IMR-90 (cell line): ENCODE measurements at regions not wholly inside any gene's neighbourhood (a gene's known extent, or its start where the extent isn't known, plus 50 kb on each side); places are given as distances from the start of the nearest gene placed in this dataset.

Source experiments
- ATAC-seq: fragments of 200-7000 bp; cut with Tn5 transposase; 2 replicates; pipeline ENCODE4 v1.9.1; 2020; ENCODE audit warnings: low read depth, mild to moderate bottlenecking, moderate library complexity
- BruUV-seq: library from RNA; stranded (reverse); fragments of 400-500 nt; replicated peaks from 2 replicates; lab custom pipeline; 2021; lab: Mats Ljungman, UMichigan
- CTCF ChIA-PET: fragments of 300-600 bp; formaldehyde crosslinking; extraction: SDS; loops from one replicate; lab custom pipeline; 2021; ENCODE audit warnings: antibody characterized with exemption; lab: Yijun Ruan, JAX
- POLR2A ChIA-PET: fragments of 300-600 bp; sonication (Branson Sonifier 250); formaldehyde crosslinking; loops from one replicate; lab custom pipeline; 2022; ENCODE audit warnings: antibody characterized with exemption; ENCODE audit not compliant: unreplicated experiment; lab: Charles Lee
- DNase-seq: peaks from one replicate; pipeline ENCODE4 v3.0.0; 2013
- H2AFZ ChIP-seq: replicated peaks from 2 replicates; pipeline ENCODE3; 2013; ENCODE audit warnings: low read length, mild to moderate bottlenecking; ENCODE audit not compliant: poor library complexity
- H2AK5ac ChIP-seq: 2 replicates; pipeline ENCODE4 v1.6.1; 2013; ENCODE audit warnings: low read depth, low read length, inconsistent platforms
- H2AK9ac ChIP-seq: replicated peaks from 2 replicates; pipeline ENCODE3; 2013; ENCODE audit warnings: mild to moderate bottlenecking, low read depth, low read length, moderate library complexity; ENCODE audit not compliant: poor library complexity
- H2BK120ac ChIP-seq: 2 replicates; pipeline ENCODE4 v1.6.1; 2013; ENCODE audit warnings: low read depth, low read length, inconsistent platforms
- H2BK15ac ChIP-seq: 3 replicates; pipeline ENCODE4 v1.6.1; 2013; ENCODE audit warnings: low read depth, low read length, inconsistent platforms
- H2BK20ac ChIP-seq: 2 replicates; pipeline ENCODE4 v1.6.1; 2013; ENCODE audit warnings: low read depth, mild to moderate bottlenecking, inconsistent platforms, low read length, moderate library complexity
- H2BK5ac ChIP-seq: 2 replicates; pipeline ENCODE4 v1.6.1; 2013; ENCODE audit warnings: mild to moderate bottlenecking, low read depth, low read length, inconsistent platforms; ENCODE audit not compliant: poor library complexity, severe bottlenecking
- H3K14ac ChIP-seq: replicated peaks from 2 replicates; pipeline ENCODE4 v1.6.1; 2013; ENCODE audit warnings: low read depth, low read length, inconsistent platforms
- H3K18ac ChIP-seq: 2 replicates; pipeline ENCODE4 v1.6.1; 2013; ENCODE audit warnings: low read depth, low read length, control low read depth
- H3K23ac ChIP-seq: 2 replicates; pipeline ENCODE4 v1.6.1; 2013; ENCODE audit warnings: low read depth, low read length, inconsistent platforms
- H3K27ac ChIP-seq: 2 replicates; pipeline ENCODE4 v1.5.1; 2013; ENCODE audit warnings: mild to moderate bottlenecking, control low read depth, low read length; ENCODE audit not compliant: insufficient read depth
- H3K27me3 ChIP-seq: 2 replicates; pipeline ENCODE4 v1.6.1; 2013; ENCODE audit warnings: low read length; ENCODE audit not compliant: control insufficient read depth, insufficient read depth
- H3K36me3 ChIP-seq: 2 replicates; pipeline ENCODE4 v1.6.1; 2013; ENCODE audit warnings: low read length, mixed read lengths; ENCODE audit not compliant: control insufficient read depth, insufficient read depth
- H3K4ac ChIP-seq: 2 replicates; pipeline ENCODE4 v1.6.1; 2013; ENCODE audit warnings: low read depth, low read length, inconsistent platforms
- H3K4me1 ChIP-seq: 2 replicates; pipeline ENCODE4 v1.6.1; 2013; ENCODE audit warnings: low read length, mixed read lengths; ENCODE audit not compliant: control insufficient read depth, insufficient read depth
- H3K4me2 ChIP-seq: 2 replicates; pipeline ENCODE4 v1.6.1; 2013; ENCODE audit warnings: low read depth, mild to moderate bottlenecking, control low read depth, low read length, moderate library complexity
- H3K4me3 ChIP-seq: 2 replicates; pipeline ENCODE4 v1.5.1; 2013; ENCODE audit warnings: low read depth, mild to moderate bottlenecking, control low read depth, low read length, moderate library complexity; ENCODE audit not compliant: insufficient read depth
- H3K56ac ChIP-seq: 2 replicates; pipeline ENCODE4 v1.6.1; 2013; ENCODE audit warnings: low read length, inconsistent platforms; ENCODE audit not compliant: insufficient read depth; ENCODE audit errors: extremely low read depth
- H3K79me1 ChIP-seq, 2 experiments: 2 replicates each; pipeline ENCODE4 v1.6.1; 2013; ENCODE audit warnings: low read length in 2 of 2, inconsistent platforms in 1 of 2, low read depth in 1 of 2
- H3K9ac ChIP-seq: 2 replicates; pipeline ENCODE4 v1.6.1; 2013; ENCODE audit warnings: low read depth, low read length, control low read depth
- H3K9me1 ChIP-seq: 2 replicates; pipeline ENCODE4 v1.6.1; 2013; ENCODE audit warnings: low read length, inconsistent platforms; ENCODE audit not compliant: insufficient read depth
- H3K9me3 ChIP-seq: 2 replicates; pipeline ENCODE4 v1.6.1; 2013; ENCODE audit warnings: low read length; ENCODE audit not compliant: control insufficient read depth, insufficient read depth
- H4K20me1 ChIP-seq: 2 replicates; pipeline ENCODE4 v1.6.1; 2013; ENCODE audit warnings: low read length, inconsistent platforms; ENCODE audit not compliant: insufficient read depth
- H4K5ac ChIP-seq: 2 replicates; pipeline ENCODE4 v1.6.1; 2013; ENCODE audit warnings: mild to moderate bottlenecking, low read depth, low read length, control low read depth
- H4K8ac ChIP-seq, 2 experiments: 2 replicates each; pipeline ENCODE4 v1.6.1; 2013; ENCODE audit warnings: low read depth in 2 of 2, low read length in 2 of 2, control low read depth in 1 of 2, inconsistent platforms in 1 of 2
- H4K91ac ChIP-seq: 2 replicates; pipeline ENCODE4 v1.6.1; 2013; ENCODE audit warnings: low read depth, low read length, inconsistent platforms; ENCODE audit not compliant: insufficient read depth
- CEBPB ChIP-seq: IDR thresholded peaks from 2 replicates; pipeline ENCODE4 v1.6.1; 2012; ENCODE audit warnings: low read depth, low read length, improper control_type of control experiment
- dilution Hi-C: fragments of 300-500 bp; cut with HindIII; formaldehyde crosslinking; loops from one replicate; pipeline ENCODE4 v1.14.3; 2018; ENCODE audit warnings: low sequenced_read_pairs; ENCODE audit not compliant: unreplicated experiment
- in situ Hi-C: fragments of 300-500 bp; cut with MboI; formaldehyde crosslinking; loops from 3 replicates; pipeline ENCODE4 v1.14.3; 2019; ENCODE audit warnings: low sequenced_read_pairs, inconsistent platforms, mixed read lengths
- intact Hi-C: fragments of 100-400 bp; cut with micrococcal nuclease; formaldehyde crosslinking; loops from 2 replicates; pipeline ENCODE4 v1.10.0; 2022

GRCh38 chr1:229710746-229711145 lies 84.7 kb downstream of the URB2 start:
- TF ChIP-seq CEBPB: no peak
- Histone ChIP-seq H3K56ac (no peak overlapping the region), H3K79me1 (no peaks in the 10 kb centered on the region), H3K9ac (no peak overlapping the region), H3K4me2 (no peak overlapping the region), H3K27me3 (peaks cover 2% of the 10 kb centered on the region; the same call in 1 of the 2 replicates), H2BK15ac (no peak overlapping the region), H3K9me1 (no peaks in the 10 kb centered on the region), H3K14ac (no peak overlapping the region), H4K20me1 (no peaks in the 10 kb centered on the region), H2BK5ac (no peak overlapping the region), H2BK20ac (no peak overlapping the region), H2AFZ (no peak overlapping the region), H2AK5ac (no peak overlapping the region), H3K4me1 (no peaks in the 10 kb centered on the region), H2AK9ac (no peak overlapping the region), H4K5ac (no peak overlapping the region), H3K18ac (no peak overlapping the region), H3K23ac (no peak overlapping the region), H4K91ac (no peak overlapping the region), H3K36me3 (no peaks in the 10 kb centered on the region), H2BK120ac (no peak overlapping the region), H3K4ac (no peak overlapping the region), H4K8ac (no peak overlapping the region), H3K4me3 (no peak overlapping the region), H3K27ac (no peak overlapping the region), H3K9me3 (no peaks in the 10 kb centered on the region)
- no peak for ATAC-seq
- BruUV-seq: no TSS peak
- dilution Hi-C loops (no loop called here), in situ Hi-C loops (no loop called here), intact Hi-C loops (no loop called here)
- ChIA-PET POLR2A (no interaction called here), CTCF (interaction anchor here (0.7 kb wide), 1 partner anchor 13 kb away, joined by 3 read pairs; no protein-coding TSS in a partner anchor)
- DNase-seq: no peak
